GM21528 (cell line): ENCODE measurements at regions not wholly inside any gene's neighbourhood (a gene's known extent, or its start where the extent isn't known, plus 50 kb on each side); places are given as distances from the start of the nearest gene placed in this dataset.

ENCODE experiments used
- ATAC-seq: cut with Tn5 transposase; IDR thresholded peaks from one replicate; pipeline ENCODE4 v1.9.1; 2021; ENCODE audit warnings: mild to moderate bottlenecking, moderate library complexity; ENCODE audit not compliant: unreplicated experiment, low FRiP score

- no peak for ATAC-seq
Observed at GRCh38 chr2:143903172-143903856, 616.6 kb downstream of the ZEB2 start.

- peak; percentile 63 for ATAC-seq
Observed at GRCh38 chr2:143901185-143901842, 618.6 kb downstream of the ZEB2 start.

- no peak for ATAC-seq
Observed at GRCh38 chr2:143899987-143900386, 619.9 kb downstream of the ZEB2 start.

- ATAC-seq: no peak
Observed at GRCh38 chr2:143893371-143893770, 626.5 kb downstream of the ZEB2 start.

GRCh38 chr2:143891879-143892308 lies 628.0 kb downstream of the ZEB2 start:
- ATAC-seq: no peak

- ATAC-seq: no peak
Observed at GRCh38 chr2:143890798-143891197, 629.1 kb downstream of the ZEB2 start.

- ATAC-seq: no peak
Observed at GRCh38 chr2:143889216-143889615, 630.7 kb downstream of the ZEB2 start.

- no peak for ATAC-seq
Observed at GRCh38 chr2:143885461-143885860, 634.5 kb downstream of the ZEB2 start.

GRCh38 chr2:143881246-143881645 lies 638.7 kb downstream of the ZEB2 start:
- no peak for ATAC-seq

GRCh38 chr2:143877876-143878530 lies 641.9 kb downstream of the ZEB2 start:
- ATAC-seq: no peak

- no peak for ATAC-seq
Observed at GRCh38 chr2:143877056-143877455, 642.9 kb downstream of the ZEB2 start.

GRCh38 chr2:143875295-143876233 lies 644.4 kb downstream of the ZEB2 start:
- ATAC-seq: no peak

- no peak for ATAC-seq
Observed at GRCh38 chr2:143873886-143874285, 646.0 kb downstream of the ZEB2 start.

GRCh38 chr2:143870696-143871095 lies 649.2 kb downstream of the ZEB2 start:
- no peak for ATAC-seq

- ATAC-seq: no peak
Observed at GRCh38 chr2:143856978-143857377, 662.9 kb downstream of the ZEB2 start.

- ATAC-seq: no peak
Observed at GRCh38 chr2:143852759-143853158, 667.2 kb downstream of the ZEB2 start.

- no peak for ATAC-seq
Observed at GRCh38 chr2:143850084-143850483, 669.8 kb downstream of the ZEB2 start.

GRCh38 chr2:143847257-143847656 lies 672.7 kb downstream of the ZEB2 start:
- ATAC-seq: no peak

GRCh38 chr2:143844986-143845385 lies 674.9 kb downstream of the ZEB2 start:
- no peak for ATAC-seq

GRCh38 chr2:143843686-143844085 lies 676.2 kb downstream of the ZEB2 start:
- no peak for ATAC-seq

GRCh38 chr2:143842836-143843235 lies 677.1 kb downstream of the ZEB2 start:
- no peak for ATAC-seq
